Activated CD8-positive, alpha-beta memory T cell treated with anti-CD3 and anti-CD28 coated beads, Interleukin-2, amount 50 U/mL, for 48 hours (primary cell): ENCODE measurements at regions not wholly inside any gene's neighbourhood (a gene's known extent, or its start where the extent isn't known, plus 50 kb on each side); places are given as distances from the start of the nearest gene placed in this dataset.
"Not testable (repeated sequence)": the region's sequence is repeated elsewhere in the genome, so short reads cannot be mapped to it uniquely, and the experiment has no call there.

Source experiments
- DNase-seq: peaks from one replicate; pipeline ENCODE4 v3.0.0-alpha.2; 2020

- no peak for DNase-seq
These were observed 250.1 kb upstream of the TRPC7 start for GRCh38 chr5:136615251-136616119.

GRCh38 chr5:136613230-136613629 is 247.9 kb upstream of the TRPC7 start:
- DNase-seq, result no peak

GRCh38 chr5:136605638-136606037 is 240.3 kb upstream of the TRPC7 start:
- DNase-seq, result no peak

- no peak for DNase-seq
These were observed 235.0 kb upstream of the TRPC7 start for GRCh38 chr5:136600306-136600705.

- no peak for DNase-seq
These were observed 233.6 kb upstream of the TRPC7 start for GRCh38 chr5:136598802-136599404.

GRCh38 chr5:136594416-136594815 is 229.1 kb upstream of the TRPC7 start:
- DNase-seq, result no peak

GRCh38 chr5:136590581-136590980 is 225.2 kb upstream of the TRPC7 start:
- DNase-seq, result no peak

- no peak for DNase-seq
These were observed 220.9 kb upstream of the TRPC7 start for GRCh38 chr5:136586196-136586595.

GRCh38 chr5:136584474-136584873 is 219.1 kb upstream of the TRPC7 start:
- no peak for DNase-seq

- DNase-seq, result no peak
These were observed 213.9 kb upstream of the TRPC7 start for GRCh38 chr5:136579238-136579637.

GRCh38 chr5:136569875-136570274 is 204.5 kb upstream of the TRPC7 start:
- DNase-seq, result not testable (repeated sequence)

GRCh38 chr5:136565457-136565856 is 200.1 kb upstream of the TRPC7 start:
- not testable (repeated sequence) for DNase-seq

- not testable (repeated sequence) for DNase-seq
These were observed 199.7 kb upstream of the TRPC7 start for GRCh38 chr5:136565050-136565449.

GRCh38 chr5:136564431-136564830 is 199.1 kb upstream of the TRPC7 start:
- not testable (repeated sequence) for DNase-seq

GRCh38 chr5:136563489-136563888 is 198.1 kb upstream of the TRPC7 start:
- DNase-seq, result no peak

- no peak for DNase-seq
These were observed 194.8 kb upstream of the TRPC7 start for GRCh38 chr5:136560126-136560525.

- no peak for DNase-seq
These were observed 194.3 kb upstream of the TRPC7 start for GRCh38 chr5:136559651-136560050.

- not testable (repeated sequence) for DNase-seq
These were observed 181.8 kb upstream of the TRPC7 start for GRCh38 chr5:136547096-136547495.

GRCh38 chr5:136546441-136546840 is 181.1 kb upstream of the TRPC7 start:
- DNase-seq, result not testable (repeated sequence)

- DNase-seq, result not testable (repeated sequence)
These were observed 179.7 kb upstream of the TRPC7 start for GRCh38 chr5:136545031-136545430.

- DNase-seq, result no peak
These were observed 173.2 kb upstream of the TRPC7 start for GRCh38 chr5:136538534-136538933.

GRCh38 chr5:136529081-136529480 is 163.7 kb upstream of the TRPC7 start:
- DNase-seq, result no peak

- no peak for DNase-seq
These were observed 163.2 kb upstream of the TRPC7 start for GRCh38 chr5:136528481-136529030.

- no peak for DNase-seq
These were observed 162.0 kb upstream of the TRPC7 start for GRCh38 chr5:136527311-136527710.
